ENCODE measurements at regions not wholly inside any gene's neighbourhood (a gene's known extent, or its start where the extent isn't known, plus 50 kb on each side); places are given as distances from the start of the nearest gene placed in this dataset.

- TF ChIP-seq CHD7 (IDR thresholded peaks at IDR 0.05; ENCODE audit: insufficient replicate concordance, low read length) (no peak), BCL11A (IDR thresholded peaks at IDR 0.05; ENCODE audit: low read depth in 2 of 2, low read length in 2 of 2) (no peak), ASH2L (IDR thresholded peaks at IDR 0.05; ENCODE audit: low read length) (no peak), ATF2 (IDR thresholded peaks at IDR 0.05; ENCODE audit: low read length) (no peak), SP2 (IDR thresholded peaks at IDR 0.05; ENCODE audit: low read length) (no peak)
Measured at GRCh38 chr2:133878326-133878725, 310.1 kb upstream of the NCKAP5 start (continued).

Measured in H1 (cell line).